Hematopoietic multipotent progenitor cell treated with erythropoietin and hydrocortisone succinate and interleukin-3 and kit ligand, for 17 days (in vitro differentiated cells): ENCODE measurements at regions not wholly inside any gene's neighbourhood (a gene's known extent, or its start where the extent isn't known, plus 50 kb on each side); places are given as distances from the start of the nearest gene placed in this dataset.
"Not testable (repeated sequence)": the region's sequence is repeated elsewhere in the genome, so short reads cannot be mapped to it uniquely, and the experiment has no call there.

ENCODE experiments used
- DNase-seq: peaks from one replicate; pipeline ENCODE4 v3.0.0-alpha.2; 2015; ENCODE audit warnings: low spot score

- DNase-seq = no peak
These were observed 108.5 kb downstream of the KCNK1 start for GRCh38 chr1:233722212-233722979.

GRCh38 chr1:233723387-233723786 lies 109.5 kb downstream of the KCNK1 start:
- no peak for DNase-seq

- DNase-seq = not testable (repeated sequence)
These were observed 110.3 kb downstream of the KCNK1 start for GRCh38 chr1:233724131-233724631.

- DNase-seq = no peak
These were observed 111.5 kb downstream of the KCNK1 start for GRCh38 chr1:233725423-233725822.

- no peak for DNase-seq
These were observed 114.8 kb downstream of the KCNK1 start for GRCh38 chr1:233728721-233729120.

GRCh38 chr1:233730380-233730779 lies 116.5 kb downstream of the KCNK1 start:
- no peak for DNase-seq

DNA sequence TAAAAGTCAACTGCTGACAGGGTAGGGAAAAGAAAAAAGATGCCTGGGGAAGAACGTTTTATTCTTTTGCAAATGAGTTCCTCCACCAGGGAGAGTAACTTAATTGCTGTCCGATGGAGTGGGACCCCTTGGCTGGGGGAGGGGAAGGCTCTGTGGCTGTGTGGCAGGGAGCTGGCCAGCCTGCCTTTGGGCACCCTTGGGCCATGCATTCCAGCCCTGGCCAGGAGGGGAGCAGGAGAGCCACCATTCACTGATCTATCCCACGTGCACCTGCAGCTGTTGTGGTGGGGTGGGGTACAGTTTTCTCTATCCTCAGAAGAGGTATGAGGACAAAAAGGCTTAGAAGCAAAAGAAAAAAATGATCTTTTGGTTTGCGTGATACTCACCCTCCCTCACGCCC lies 116.9 kb downstream of the KCNK1 start:
- DNase-seq = no peak

GRCh38 chr1:233732206-233732605 lies 118.3 kb downstream of the KCNK1 start:
- no peak for DNase-seq

DNA sequence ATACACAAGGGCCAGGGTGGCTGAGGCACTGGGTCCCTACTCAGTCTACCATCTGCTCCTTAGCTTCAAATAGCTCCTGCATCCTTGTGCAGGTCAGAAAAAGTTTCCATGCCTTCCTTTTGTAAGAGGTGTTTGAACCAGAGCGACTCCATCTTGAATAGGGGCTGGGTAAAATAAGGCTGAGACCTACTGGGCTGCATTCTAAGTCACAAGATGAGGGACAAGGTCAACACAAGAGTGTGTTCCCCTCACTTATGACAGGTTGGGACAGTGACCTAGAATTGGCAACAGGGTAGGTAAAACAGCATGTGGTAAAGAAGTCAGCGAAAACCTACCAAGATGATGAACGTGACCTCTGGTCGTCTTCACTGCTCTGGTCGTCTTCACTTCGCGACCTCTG lies 120.5 kb downstream of the KCNK1 start:
- DNase-seq = no peak

DNA sequence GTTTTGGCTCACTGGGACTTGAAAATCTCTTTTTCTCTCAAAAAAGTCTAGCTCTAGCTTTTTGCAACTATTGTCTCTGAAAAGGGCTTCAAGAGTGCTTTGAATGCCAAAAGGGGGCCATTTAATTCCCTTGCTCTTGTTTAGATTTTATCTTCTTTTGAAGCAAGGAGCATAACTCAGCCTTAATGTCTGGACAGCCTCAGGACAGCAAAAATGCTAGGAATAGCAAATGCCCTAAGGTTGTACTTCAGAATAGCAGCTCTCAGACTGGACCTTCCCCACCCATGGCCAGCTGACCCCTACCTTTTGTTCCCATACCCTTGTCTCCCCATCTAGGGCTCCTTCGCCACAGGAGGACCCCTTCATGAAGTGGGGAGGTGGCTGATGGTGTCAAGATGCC lies 121.4 kb downstream of the KCNK1 start:
- DNase-seq = no peak

- DNase-seq = no peak
These were observed 121.9 kb downstream of the KCNK1 start for GRCh38 chr1:233735847-233736246.

- no peak for DNase-seq
These were observed 123.4 kb downstream of the KCNK1 start for GRCh38 chr1:233737341-233737740.

DNA sequence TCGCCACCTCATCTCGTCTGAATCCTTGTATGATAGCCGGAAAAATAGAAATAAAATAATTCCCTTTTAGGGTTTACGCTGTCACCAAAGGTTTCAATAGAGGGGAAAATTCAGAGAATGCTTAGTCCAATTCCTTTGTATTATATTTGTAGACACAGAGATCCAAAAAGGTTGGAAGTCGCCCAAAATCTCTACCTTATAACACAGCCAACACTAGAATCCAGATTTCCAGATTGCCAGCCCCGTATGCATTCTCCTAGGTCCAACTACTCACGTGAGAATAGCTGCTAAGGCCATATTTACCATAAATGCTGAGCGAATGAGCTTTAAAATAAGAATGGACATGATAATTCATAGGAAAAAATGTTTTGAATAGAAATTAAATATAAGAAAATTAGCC lies 124.5 kb downstream of the KCNK1 start:
- no peak for DNase-seq

DNA sequence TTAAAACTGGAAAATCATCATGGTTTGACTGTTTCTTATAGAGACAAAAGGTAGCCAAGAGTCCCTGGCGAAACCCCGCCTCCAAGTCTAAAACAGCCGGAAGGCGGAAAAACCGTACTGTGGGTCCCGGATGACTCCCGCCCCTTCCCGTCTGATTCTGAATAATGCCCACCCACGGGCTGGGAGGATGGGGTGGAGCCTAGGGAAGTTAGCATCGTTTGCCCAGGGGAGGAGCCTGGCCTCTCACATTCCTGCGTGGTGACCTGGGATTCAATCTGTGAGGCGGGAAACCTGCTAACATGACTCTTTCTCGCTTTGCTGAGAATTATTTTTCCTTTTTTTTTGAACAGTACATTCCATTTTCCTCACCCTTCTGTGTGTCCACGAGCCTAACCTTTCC lies 124.9 kb downstream of the KCNK1 start:
- no peak for DNase-seq

DNA sequence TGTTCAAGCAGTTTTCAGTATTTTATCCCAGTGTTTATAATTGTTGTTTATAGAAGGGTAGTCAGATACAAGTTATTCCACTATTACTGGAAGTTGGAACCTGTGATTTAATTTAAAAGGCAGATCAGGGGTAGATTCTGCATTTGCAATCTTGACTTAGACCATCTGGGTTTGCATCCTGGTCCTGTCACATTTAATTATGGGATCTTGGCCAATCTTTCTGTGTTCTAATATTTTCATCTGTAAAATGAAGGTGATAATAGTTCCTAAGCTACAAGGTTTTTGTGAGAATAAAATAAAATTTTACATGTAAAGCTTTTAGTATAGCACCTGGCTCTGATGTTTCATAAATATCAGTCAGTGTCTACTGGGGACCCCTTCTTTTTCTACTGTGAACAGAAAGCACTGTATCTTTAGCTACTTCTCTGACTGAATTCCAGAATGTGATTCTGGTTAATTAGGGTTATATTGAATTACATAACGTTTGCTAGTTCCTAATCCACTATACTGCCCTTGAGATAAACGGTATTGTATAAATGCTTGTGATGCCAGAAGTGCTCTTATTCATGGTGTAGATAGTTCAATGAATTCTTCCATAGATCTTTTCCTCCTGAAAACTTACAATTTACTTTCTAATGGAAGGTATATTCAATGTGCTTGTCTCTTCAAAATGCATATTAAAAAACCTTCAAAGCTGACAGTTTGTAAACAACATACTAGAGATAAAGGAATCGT lies 131.0 kb downstream of the KCNK1 start:
- DNase-seq = no peak

- no peak for DNase-seq
These were observed 136.2 kb downstream of the KCNK1 start for GRCh38 chr1:233750139-233750538.

DNA sequence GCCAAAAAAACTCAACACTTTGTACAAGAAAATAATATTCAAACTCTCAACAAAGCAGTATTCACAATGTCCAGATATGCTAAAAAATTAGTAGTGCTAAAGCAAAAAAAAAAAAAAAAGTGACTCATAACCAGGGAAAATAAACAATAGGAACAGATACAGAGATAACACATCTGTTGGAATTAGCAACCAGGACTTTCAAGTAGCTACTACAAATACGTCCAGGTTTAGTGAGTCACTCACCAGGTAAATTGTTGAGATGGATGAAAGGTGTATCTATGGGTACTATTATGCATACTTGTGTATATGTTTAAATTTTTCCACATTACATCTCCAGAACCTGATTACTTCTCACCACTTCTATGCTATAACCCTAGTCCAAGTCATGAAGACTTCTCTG lies 144.8 kb upstream of the SLC35F3 start:
- DNase-seq = no peak

DNA sequence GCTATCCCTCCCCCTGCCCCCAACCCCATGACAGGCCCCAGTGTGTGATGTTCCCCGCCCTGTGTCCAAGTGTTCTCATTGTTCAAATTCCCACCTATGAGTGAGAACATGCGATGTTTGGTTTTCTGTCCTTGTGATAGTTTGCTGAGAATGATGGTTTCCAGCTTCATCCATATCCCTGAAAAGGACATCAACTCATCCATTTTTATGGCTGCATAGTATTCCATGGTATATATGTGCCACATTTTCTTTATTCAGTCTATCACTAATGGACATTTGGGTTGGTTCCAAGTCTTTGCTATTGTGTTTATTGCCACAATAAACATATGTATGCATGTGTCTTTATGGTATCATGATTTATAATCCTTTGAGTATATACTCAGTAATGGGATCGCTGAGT lies 140.2 kb upstream of the SLC35F3 start:
- DNase-seq = not testable (repeated sequence)

- DNase-seq = no peak
These were observed 126.9 kb upstream of the SLC35F3 start for GRCh38 chr1:233777566-233777965.

DNA sequence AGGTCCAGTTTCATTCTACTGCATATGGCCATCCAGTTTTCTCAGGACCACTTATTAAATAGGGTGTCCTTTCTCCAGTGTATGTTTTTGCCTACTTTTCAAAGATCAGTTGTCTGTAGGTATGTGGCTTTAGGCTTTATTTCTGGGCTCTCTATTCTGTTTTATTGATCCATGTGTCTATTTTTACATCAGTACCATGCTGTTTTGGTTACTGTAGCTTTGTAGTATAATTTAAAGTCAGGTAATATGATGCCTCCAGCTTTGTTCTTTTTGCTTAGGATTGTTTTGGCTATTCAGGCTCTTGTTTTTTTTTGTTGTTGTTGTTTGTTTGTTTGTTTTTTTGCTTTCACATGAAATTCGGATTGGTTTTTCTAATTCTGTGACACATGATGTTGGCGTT lies 124.4 kb upstream of the SLC35F3 start:
- no peak for DNase-seq

DNA sequence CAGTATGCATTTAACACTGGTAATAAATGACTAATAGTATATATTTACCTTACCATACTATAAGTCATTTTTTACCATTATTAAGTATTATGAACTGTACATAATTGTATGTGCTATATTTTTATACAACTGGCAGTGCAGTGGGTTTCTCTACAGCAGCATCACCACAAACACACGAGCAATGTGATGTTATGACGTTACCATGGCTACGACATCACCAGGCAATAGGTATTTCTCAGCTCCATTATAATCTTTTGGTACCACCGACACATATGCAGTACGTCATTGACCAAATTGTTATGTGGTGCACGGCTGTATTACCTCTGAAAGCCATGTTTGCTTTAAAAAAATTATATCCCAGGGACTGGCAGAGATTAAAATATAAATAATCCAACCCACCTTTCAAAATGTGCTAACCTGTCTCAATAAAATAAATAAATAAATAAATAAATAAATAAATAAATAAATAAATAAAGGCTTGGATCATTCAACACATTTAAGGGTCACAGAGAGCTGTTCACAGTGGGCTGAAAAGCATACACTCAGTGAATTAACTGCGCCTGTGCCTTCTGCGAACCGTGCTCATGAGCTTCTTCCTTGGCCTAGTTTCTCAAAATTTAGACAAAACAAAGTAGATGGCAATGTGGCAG lies 121.4 kb upstream of the SLC35F3 start:
- no peak for DNase-seq

- DNase-seq = no peak
These were observed 116.9 kb upstream of the SLC35F3 start for GRCh38 chr1:233787599-233787998.

- no peak for DNase-seq
These were observed 115.8 kb upstream of the SLC35F3 start for GRCh38 chr1:233788687-233789086.
